ENCODE measurements at regions not wholly inside any gene's neighbourhood (a gene's known extent, or its start where the extent isn't known, plus 50 kb on each side); places are given as distances from the start of the nearest gene placed in this dataset.

DNA sequence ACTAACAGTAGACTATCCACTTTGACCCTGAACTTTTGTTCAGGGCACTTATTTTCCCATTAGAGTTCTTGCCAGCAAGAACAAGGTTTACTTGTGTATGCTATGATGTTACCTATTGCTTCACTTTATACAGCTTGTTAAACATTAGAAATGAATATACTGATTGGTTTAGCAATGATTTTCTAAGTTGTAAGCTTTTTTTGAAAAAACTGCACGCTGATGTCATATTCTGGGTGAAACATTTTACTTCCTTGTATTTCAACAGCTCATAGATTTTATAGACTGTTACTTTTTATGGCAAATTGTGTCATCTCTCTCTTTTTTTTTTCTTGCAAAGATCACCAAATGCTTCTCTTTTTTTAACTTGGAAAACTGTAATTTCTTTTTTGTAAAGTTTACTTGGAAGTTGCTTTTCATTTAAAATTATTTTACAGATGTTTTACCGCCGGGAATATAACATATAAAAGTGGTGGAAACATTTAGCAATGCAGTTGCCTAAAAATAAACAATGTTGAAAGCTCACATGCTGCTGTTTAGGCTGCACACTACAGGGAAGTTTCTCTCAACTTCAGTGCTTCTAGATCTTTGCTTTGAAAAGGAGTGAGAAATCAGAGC lies 215.3 kb upstream of the NFIA start:
- H3K79me2 ChIP-seq (ENCODE audit: insufficient read depth, low read depth, low read length) = no peaks in the 10 kb centered on the region
- no peaks in the 10 kb centered on the region for H4K20me1 ChIP-seq (ENCODE audit: insufficient read depth, low read length)
- no peak overlapping the region for H2AFZ ChIP-seq (ENCODE audit: low read length)
- no peak overlapping the region for H3K4me2 ChIP-seq (ENCODE audit: low read length)
- no peak for DNase-seq (ENCODE audit: low spot score)
- no peaks in the 10 kb centered on the region for H3K9me3 ChIP-seq (ENCODE audit: low read length)
- H3K4me3 ChIP-seq (ENCODE audit: low read depth, low read length, poor library complexity, severe bottlenecking) = no peak overlapping the region
- intact Hi-C loops (cut with micrococcal nuclease; ENCODE audit: unreplicated experiment) = no loop called here
- no TSS peak for BruUV-seq (replicated peaks)
- ChIA-PET CTCF (ENCODE audit: unreplicated experiment) (no interaction called here), POLR2A (interaction anchor here (0.6 kb wide), 1 partner anchor 630 kb away, joined by 3 read pairs; no protein-coding TSS in a partner anchor)
- no peak overlapping the region for H3K27ac ChIP-seq (ENCODE audit: low read depth, low read length, poor library complexity, severe bottlenecking)
- no peak for TF ChIP-seq EZH2phosphoT487 (IDR thresholded peaks at IDR 0.05; ENCODE audit: borderline replicate concordance, low read depth, low read length)
- TF ChIP-seq, protein P1, sequence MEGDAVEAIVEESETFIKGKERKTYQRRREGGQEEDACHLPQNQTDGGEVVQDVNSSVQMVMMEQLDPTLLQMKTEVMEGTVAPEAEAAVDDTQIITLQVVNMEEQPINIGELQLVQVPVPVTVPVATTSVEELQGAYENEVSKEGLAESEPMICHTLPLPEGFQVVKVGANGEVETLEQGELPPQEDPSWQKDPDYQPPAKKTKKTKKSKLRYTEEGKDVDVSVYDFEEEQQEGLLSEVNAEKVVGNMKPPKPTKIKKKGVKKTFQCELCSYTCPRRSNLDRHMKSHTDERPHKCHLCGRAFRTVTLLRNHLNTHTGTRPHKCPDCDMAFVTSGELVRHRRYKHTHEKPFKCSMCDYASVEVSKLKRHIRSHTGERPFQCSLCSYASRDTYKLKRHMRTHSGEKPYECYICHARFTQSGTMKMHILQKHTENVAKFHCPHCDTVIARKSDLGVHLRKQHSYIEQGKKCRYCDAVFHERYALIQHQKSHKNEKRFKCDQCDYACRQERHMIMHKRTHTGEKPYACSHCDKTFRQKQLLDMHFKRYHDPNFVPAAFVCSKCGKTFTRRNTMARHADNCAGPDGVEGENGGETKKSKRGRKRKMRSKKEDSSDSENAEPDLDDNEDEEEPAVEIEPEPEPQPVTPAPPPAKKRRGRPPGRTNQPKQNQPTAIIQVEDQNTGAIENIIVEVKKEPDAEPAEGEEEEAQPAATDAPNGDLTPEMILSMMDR (conservative IDR thresholded peaks at IDR 0.05; ENCODE audit: low read length) = no peak
- no peaks in the 10 kb centered on the region for H3K4me1 ChIP-seq (ENCODE audit: insufficient read depth, low read length, poor library complexity, severe bottlenecking)
- no peaks in the 10 kb centered on the region for H3K36me3 ChIP-seq (ENCODE audit: insufficient read depth, low read length)
- H3K9me2 ChIP-seq (ENCODE audit: insufficient read depth, low read length) = no peaks in the 10 kb centered on the region; the same call in 1 of the 2 replicates

DNA sequence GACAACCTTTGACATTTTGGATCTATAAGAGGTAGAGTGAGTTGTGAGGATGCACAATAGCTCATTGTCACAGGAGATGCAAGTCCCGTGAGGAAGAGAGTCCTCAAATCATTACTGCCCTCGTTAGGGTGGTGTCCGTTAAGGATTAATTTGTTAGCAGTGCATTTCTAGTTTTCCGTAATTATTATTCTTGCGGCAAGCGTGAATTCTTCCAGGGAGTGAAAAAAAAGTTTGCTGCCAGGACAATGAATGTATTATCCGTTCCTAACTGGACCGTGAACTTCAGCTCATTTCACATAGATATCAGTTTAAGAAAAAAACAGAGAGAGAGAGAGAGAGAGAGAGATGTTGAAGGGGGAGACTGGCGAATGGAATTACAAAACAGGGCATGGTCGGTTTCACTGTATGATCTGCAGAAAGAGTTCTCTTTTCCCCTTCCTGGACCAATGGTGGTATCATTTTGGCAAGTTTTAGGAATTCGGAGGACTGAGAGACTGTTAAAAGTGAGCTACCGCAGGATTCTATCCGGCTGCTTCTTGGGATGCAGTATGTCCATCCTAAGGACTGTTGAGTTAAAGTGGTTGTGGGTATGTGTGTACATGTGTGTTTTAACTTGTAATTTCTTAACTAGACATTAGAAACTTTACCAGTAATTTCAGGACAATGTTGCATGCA lies 216.0 kb upstream of the NFIA start:
- intact Hi-C loops (cut with micrococcal nuclease; ENCODE audit: unreplicated experiment) = no loop called here
- POLR2A ChIA-PET = interaction anchor here (0.6 kb wide), 1 partner anchor 630 kb away, joined by 3 read pairs; no protein-coding TSS in a partner anchor
- Histone ChIP-seq H3K4me3 (ENCODE audit: low read depth, low read length, poor library complexity, severe bottlenecking) (no peak overlapping the region), H3K27ac (ENCODE audit: low read depth, low read length, poor library complexity, severe bottlenecking) (no peak overlapping the region), H3K9me2 (ENCODE audit: insufficient read depth, low read length) (no peaks in the 10 kb centered on the region; the same call in 1 of the 2 replicates), H3K36me3 (ENCODE audit: insufficient read depth, low read length) (no peaks in the 10 kb centered on the region), H3K4me2 (ENCODE audit: low read length) (no peak overlapping the region), H3K79me2 (ENCODE audit: insufficient read depth, low read depth, low read length) (no peaks in the 10 kb centered on the region), H2AFZ (ENCODE audit: low read length) (no peak overlapping the region), H3K4me1 (ENCODE audit: insufficient read depth, low read length, poor library complexity, severe bottlenecking) (no peaks in the 10 kb centered on the region), H3K9me3 (ENCODE audit: low read length) (no peaks in the 10 kb centered on the region), H4K20me1 (ENCODE audit: insufficient read depth, low read length) (no peaks in the 10 kb centered on the region)
- no peak for TF ChIP-seq EZH2phosphoT487 (IDR thresholded peaks at IDR 0.05; ENCODE audit: borderline replicate concordance, low read depth, low read length)
- TF ChIP-seq, protein P1 (conservative IDR thresholded peaks at IDR 0.05; ENCODE audit: low read length) = no peak
- no TSS peak for BruUV-seq (replicated peaks)
- CTCF ChIA-PET (ENCODE audit: unreplicated experiment) = no interaction called here
- no peak for DNase-seq (ENCODE audit: low spot score)

DNA sequence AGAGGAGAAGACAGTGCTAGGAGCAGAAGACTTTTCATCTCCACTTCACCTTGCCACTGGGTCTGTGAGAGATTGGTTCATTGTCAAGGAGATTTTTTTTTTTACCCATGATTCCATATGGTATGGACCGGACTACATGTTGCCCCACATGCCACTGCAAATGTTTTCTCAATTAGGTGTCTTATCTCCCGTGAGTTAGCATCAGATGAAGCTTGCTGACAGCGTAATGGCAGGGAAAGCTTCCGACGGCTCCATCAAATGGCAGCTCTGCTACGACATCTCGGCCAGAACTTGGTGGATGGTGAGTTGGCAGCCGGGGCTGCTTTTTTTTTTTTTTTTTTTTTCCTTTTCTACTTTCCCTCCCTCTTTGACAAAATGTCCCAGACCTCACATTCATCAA lies 217.2 kb upstream of the NFIA start:
- Histone ChIP-seq H3K4me1 (ENCODE audit: insufficient read depth, low read length, poor library complexity, severe bottlenecking) (no peaks in the 10 kb centered on the region), H3K79me2 (ENCODE audit: insufficient read depth, low read depth, low read length) (no peaks in the 10 kb centered on the region), H3K9me3 (ENCODE audit: low read length) (no peaks in the 10 kb centered on the region), H3K36me3 (ENCODE audit: insufficient read depth, low read length) (no peaks in the 10 kb centered on the region), H4K20me1 (ENCODE audit: insufficient read depth, low read length) (no peaks in the 10 kb centered on the region), H3K4me3 (ENCODE audit: low read depth, low read length, poor library complexity, severe bottlenecking) (no peak overlapping the region), H2AFZ (ENCODE audit: low read length) (no peak overlapping the region), H3K27ac (ENCODE audit: low read depth, low read length, poor library complexity, severe bottlenecking) (no peak overlapping the region), H3K9me2 (ENCODE audit: insufficient read depth, low read length) (no peaks in the 10 kb centered on the region; the same call in 1 of the 2 replicates), H3K4me2 (ENCODE audit: low read length) (no peak overlapping the region)
- TF ChIP-seq EZH2phosphoT487 (IDR thresholded peaks at IDR 0.05; ENCODE audit: borderline replicate concordance, low read depth, low read length) = no peak
- CTCF ChIA-PET (ENCODE audit: unreplicated experiment) = no interaction called here
- POLR2A ChIA-PET = interaction anchor here (0.7 kb wide), 1 partner anchor 558 kb away, joined by 10 read pairs; no protein-coding TSS in a partner anchor
- intact Hi-C loops (cut with micrococcal nuclease; ENCODE audit: unreplicated experiment) = no loop called here
- BruUV-seq (replicated peaks) = no TSS peak
- no peak for DNase-seq (ENCODE audit: low spot score)

Measured in OCI-LY7 (cell line).